CD14-positive monocyte (primary cell): ENCODE measurements at regions not wholly inside any gene's neighbourhood (a gene's known extent, or its start where the extent isn't known, plus 50 kb on each side); places are given as distances from the start of the nearest gene placed in this dataset.

ENCODE experiments used
- DNase-seq, 3 donors: peaks; one replicate each; pipeline ENCODE4 v3.0.0-alpha.2; 2011 to 2022
- H2AFZ ChIP-seq: 2 replicates; pipeline ENCODE4 v1.6.0; 2012; ENCODE audit warnings: mild to moderate bottlenecking, low read depth, low read length, inconsistent platforms; ENCODE audit not compliant: insufficient read depth, poor library complexity, severe bottlenecking
- H3K27ac ChIP-seq, 2 donors: 1 replicate in 1 of 2; 2 replicates in 1 of 2; pipeline ENCODE4 v1.5.1; 2012 to 2013; ENCODE audit warnings: low read length in 2 of 2, control low read depth in 1 of 2, inconsistent platforms in 1 of 2, low read depth in 1 of 2, mild to moderate bottlenecking in 1 of 2
- H3K27me3 ChIP-seq, 2 donors: one replicate each; pipeline versions ENCODE4 v1.6.0 to v1.6.1; 2011 to 2013; ENCODE audit warnings: low read length in 2 of 2; ENCODE audit not compliant: control insufficient read depth in 2 of 2, insufficient read depth in 2 of 2
- H3K36me3 ChIP-seq, 2 donors: replicated peaks in 1 of 2; 1 replicate in 1 of 2; 2 replicates in 1 of 2; pipeline versions ENCODE4 v1.5.1 to v1.6.1; 2012 to 2013; ENCODE audit warnings: low read length in 2 of 2, control low read depth in 1 of 2, inconsistent platforms in 1 of 2, mild to moderate bottlenecking in 1 of 2; ENCODE audit not compliant: insufficient read depth in 2 of 2, control insufficient read depth in 1 of 2
- H3K4me1 ChIP-seq, 2 donors: 1 replicate in 1 of 2; 2 replicates in 1 of 2; pipeline versions ENCODE4 v1.5.1 to v1.6.1; 2012 to 2013; ENCODE audit warnings: low read length in 2 of 2, control low read depth in 1 of 2, inconsistent platforms in 1 of 2, mild to moderate bottlenecking in 1 of 2, moderate library complexity in 1 of 2; ENCODE audit not compliant: insufficient read depth in 2 of 2, control insufficient read depth in 1 of 2
- H3K4me2 ChIP-seq: replicated peaks from 2 replicates; pipeline ENCODE3; 2012; ENCODE audit warnings: low read length, moderate library complexity, mild to moderate bottlenecking; ENCODE audit not compliant: poor library complexity, severe bottlenecking; ENCODE audit errors: extremely low read depth
- H3K4me3 ChIP-seq, 3 experiments: fragments of 200-600 bp in 1 of 3; sonication (generic) in 1 of 3; replicated peaks in 1 of 3; 1 replicate in 2 of 3; 2 replicates in 1 of 3; pipeline ENCODE4 v1.5.1; 2011 to 2013; ENCODE audit warnings: low read length in 3 of 3, mild to moderate bottlenecking in 3 of 3, control low read depth in 2 of 3, low read depth in 2 of 3, inconsistent platforms in 1 of 3, moderate library complexity in 1 of 3
- H3K79me2 ChIP-seq: 2 replicates; pipeline ENCODE4 v1.6.0; 2012; ENCODE audit warnings: mild to moderate bottlenecking, control low read depth, inconsistent platforms, low read length, moderate library complexity; ENCODE audit not compliant: insufficient read depth
- H3K9ac ChIP-seq: 2 replicates; pipeline ENCODE4 v1.6.0; 2017; ENCODE audit warnings: low read length, mild to moderate bottlenecking; ENCODE audit not compliant: insufficient read depth, poor library complexity, severe bottlenecking
- H3K9me3 ChIP-seq, 2 donors: replicated peaks in 1 of 2; 1 replicate in 1 of 2; 2 replicates in 1 of 2; pipeline versions ENCODE4 v1.5.1 to v1.6.1; 2012 to 2013; ENCODE audit warnings: low read length in 2 of 2, control low read depth in 1 of 2; ENCODE audit not compliant: control insufficient read depth in 1 of 2, insufficient read depth in 1 of 2
- H4K20me1 ChIP-seq: 2 replicates; pipeline ENCODE4 v1.6.0; 2012; ENCODE audit warnings: mild to moderate bottlenecking, low read length, control low read depth, moderate library complexity; ENCODE audit not compliant: insufficient read depth
- H3K27ac Mint-ChIP-seq, 7 donors: one replicate each; pipeline ENCODE4 v1.8.0; 2020; ENCODE audit warnings: mild to moderate bottlenecking in 7 of 7, mixed read lengths in 7 of 7, moderate library complexity in 6 of 7, inconsistent platforms in 2 of 7
- H3K27me3 Mint-ChIP-seq, 3 donors: one replicate each; pipeline ENCODE4 v1.8.0; 2021 to 2022; ENCODE audit warnings: low read depth in 3 of 3, mild to moderate bottlenecking in 3 of 3, mixed read lengths in 3 of 3, moderate library complexity in 3 of 3, inconsistent platforms in 1 of 3
- H3K36me3 Mint-ChIP-seq, 2 donors: one replicate each; pipeline ENCODE4 v1.8.0; 2020; ENCODE audit warnings: mixed read lengths in 2 of 2, inconsistent platforms in 1 of 2, mild to moderate bottlenecking in 1 of 2
- H3K4me1 Mint-ChIP-seq: one replicate; pipeline ENCODE4 v1.8.0; 2020; ENCODE audit warnings: mild to moderate bottlenecking, mixed read lengths
- H3K4me3 Mint-ChIP-seq, 2 donors: one replicate each; pipeline ENCODE4 v1.8.0; 2020; ENCODE audit warnings: mild to moderate bottlenecking in 2 of 2, mixed read lengths in 2 of 2, moderate library complexity in 1 of 2
- H3K9me3 Mint-ChIP-seq, 7 donors: one replicate each; pipeline ENCODE4 v1.8.0; 2020 to 2022; ENCODE audit warnings: mixed read lengths in 7 of 7, mild to moderate bottlenecking in 6 of 7, moderate library complexity in 6 of 7, inconsistent platforms in 2 of 7
- WGBS: methylation state at CpG from one replicate; pipeline ENCODE4 v1.1.5; 2013; ENCODE audit warnings: missing lambda C conversion rate; ENCODE audit not compliant: insufficient coverage; 5-methylcytosine and 5-hydroxymethylcytosine counted together
- intact Hi-C, 2 donors: fragments of 100-400 bp; cut with micrococcal nuclease; formaldehyde crosslinking; loops; one replicate each; pipeline versions ENCODE4 v1.15.0 to v1.15.1; 2023
- TF ChIP-seq, protein P1 (sequence below): fragments of 200-600 bp; IDR thresholded peaks from one replicate; pipeline ENCODE4 v1.8.0; 2022; ENCODE audit warnings: antibody characterized with exemption, mild to moderate bottlenecking

DNA sequence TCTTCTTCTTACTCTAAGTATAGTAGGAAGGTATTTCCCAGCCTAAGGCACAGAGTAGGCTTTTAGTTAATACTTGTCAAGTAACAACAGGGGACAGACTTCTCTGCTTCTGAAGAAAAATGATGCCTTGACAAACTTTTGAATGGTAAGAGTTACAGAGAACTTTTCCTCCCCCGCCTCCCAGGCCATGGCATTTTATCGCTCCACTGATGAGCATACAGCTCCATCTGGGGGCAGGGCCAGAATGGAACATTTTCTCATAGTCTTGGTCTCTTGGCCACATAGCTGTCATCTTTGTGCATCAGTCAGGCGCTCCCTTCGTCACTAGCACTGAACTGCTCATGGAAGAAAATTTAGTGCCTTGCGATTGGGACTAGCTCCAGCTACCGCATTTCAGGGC, 1066.8 kb upstream of the CITED2 start:
- intact Hi-C loops = no loop called here
- TF ChIP-seq, protein P1, sequence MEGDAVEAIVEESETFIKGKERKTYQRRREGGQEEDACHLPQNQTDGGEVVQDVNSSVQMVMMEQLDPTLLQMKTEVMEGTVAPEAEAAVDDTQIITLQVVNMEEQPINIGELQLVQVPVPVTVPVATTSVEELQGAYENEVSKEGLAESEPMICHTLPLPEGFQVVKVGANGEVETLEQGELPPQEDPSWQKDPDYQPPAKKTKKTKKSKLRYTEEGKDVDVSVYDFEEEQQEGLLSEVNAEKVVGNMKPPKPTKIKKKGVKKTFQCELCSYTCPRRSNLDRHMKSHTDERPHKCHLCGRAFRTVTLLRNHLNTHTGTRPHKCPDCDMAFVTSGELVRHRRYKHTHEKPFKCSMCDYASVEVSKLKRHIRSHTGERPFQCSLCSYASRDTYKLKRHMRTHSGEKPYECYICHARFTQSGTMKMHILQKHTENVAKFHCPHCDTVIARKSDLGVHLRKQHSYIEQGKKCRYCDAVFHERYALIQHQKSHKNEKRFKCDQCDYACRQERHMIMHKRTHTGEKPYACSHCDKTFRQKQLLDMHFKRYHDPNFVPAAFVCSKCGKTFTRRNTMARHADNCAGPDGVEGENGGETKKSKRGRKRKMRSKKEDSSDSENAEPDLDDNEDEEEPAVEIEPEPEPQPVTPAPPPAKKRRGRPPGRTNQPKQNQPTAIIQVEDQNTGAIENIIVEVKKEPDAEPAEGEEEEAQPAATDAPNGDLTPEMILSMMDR = peak; percentile 23
- Histone ChIP-seq H3K79me2 (no peaks in the 10 kb centered on the region), H3K4me3 (no peak overlapping the region), H3K9ac (no peak overlapping the region), H4K20me1 (no peaks in the 10 kb centered on the region), H3K4me2 (no peak overlapping the region), H3K4me1 (no peaks in the 10 kb centered on the region), H3K27me3 (no peaks in the 10 kb centered on the region), H2AFZ (no peak overlapping the region), H3K27ac (no peak overlapping the region), H3K36me3 (no peaks in the 10 kb centered on the region), H3K9me3 (no peaks in the 10 kb centered on the region)
- peak in 1 of 3 donors; percentile 4 for DNase-seq
- no peaks in the 10 kb centered on the region for H3K36me3 Mint-ChIP-seq
- H3K4me1 Mint-ChIP-seq = peaks cover 2% of the 10 kb centered on the region
- no peak overlapping the region for H3K27ac Mint-ChIP-seq
- 58% methylated on average over 6 of the region's 6 CpGs for whole genome bisulfite sequencing
- no peaks in the 10 kb centered on the region for H3K27me3 Mint-ChIP-seq
- no peak overlapping the region for H3K4me3 Mint-ChIP-seq
- H3K9me3 Mint-ChIP-seq = peaks cover 0 to 2% (median 0%) of the 10 kb centered on the region in 7 donors

DNA sequence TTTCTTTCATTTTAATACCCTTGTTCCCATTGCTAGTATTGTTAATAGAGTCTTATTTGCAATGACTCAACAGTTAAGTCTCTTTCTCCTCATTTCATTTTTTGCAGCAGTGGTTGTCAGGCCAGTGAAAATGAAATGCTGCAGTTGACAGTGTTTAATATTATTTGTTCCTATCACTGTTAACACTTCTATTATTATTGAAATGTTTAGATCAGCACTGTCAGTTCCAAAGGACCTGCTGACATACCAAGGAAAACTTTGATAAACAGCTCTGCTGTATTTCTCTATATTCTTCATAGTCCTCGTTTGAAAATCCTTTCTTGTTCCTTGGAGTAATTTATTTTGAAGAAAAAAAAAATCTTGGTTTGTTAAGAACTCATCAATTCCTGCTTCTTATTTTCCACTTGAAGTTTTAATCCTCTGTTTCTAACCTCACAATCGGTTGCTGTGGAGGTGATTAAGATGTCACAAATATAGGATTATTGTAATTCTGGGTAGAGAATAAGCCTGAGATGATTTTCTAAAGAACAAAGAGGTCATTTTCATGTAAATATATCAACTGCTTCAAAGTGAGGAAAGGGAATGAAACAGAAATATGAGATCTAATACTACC, 1065.9 kb upstream of the CITED2 start:
- no peaks in the 10 kb centered on the region for H3K9me3 ChIP-seq
- H3K27me3 ChIP-seq = no peaks in the 10 kb centered on the region
- no peak overlapping the region for H3K4me2 ChIP-seq
- H3K4me3 ChIP-seq = no peak overlapping the region
- intact Hi-C loops = no loop called here
- peaks cover 0 to 2% (median 0%) of the 10 kb centered on the region in 7 donors for H3K9me3 Mint-ChIP-seq
- DNase-seq = no peak
- WGBS = no CpG with 5 or more reads among the region's 2 CpGs
- H3K27ac Mint-ChIP-seq = no peak overlapping the region
- H3K4me1 Mint-ChIP-seq = peaks cover 2% of the 10 kb centered on the region
- no peak overlapping the region for H2AFZ ChIP-seq
- no peaks in the 10 kb centered on the region for H3K4me1 ChIP-seq
- H3K36me3 Mint-ChIP-seq = no peaks in the 10 kb centered on the region
- no peaks in the 10 kb centered on the region for H3K27me3 Mint-ChIP-seq
- H3K79me2 ChIP-seq = no peaks in the 10 kb centered on the region
- no peak overlapping the region for H3K9ac ChIP-seq
- H4K20me1 ChIP-seq = no peaks in the 10 kb centered on the region
- TF ChIP-seq, protein P1 = no peak
- H3K27ac ChIP-seq = no peak overlapping the region
- H3K36me3 ChIP-seq = no peaks in the 10 kb centered on the region
- no peak overlapping the region for H3K4me3 Mint-ChIP-seq
